ENCODE measurements at regions not wholly inside any gene's neighbourhood (a gene's known extent, or its start where the extent isn't known, plus 50 kb on each side); places are given as distances from the start of the nearest gene placed in this dataset.

GRCh38 chr2:217698691-217699090, 304.1 kb downstream of the TNS1 start:
- Histone ChIP-seq H3K9ac (ENCODE audit: control insufficient read depth, extremely low read depth, insufficient read depth, low read length) (no peak overlapping the region), H3K79me2 (ENCODE audit: control insufficient read depth, insufficient read depth, low read length) (no peaks in the 10 kb centered on the region), H3K27me3 (ENCODE audit: control insufficient read depth, extremely low read depth, insufficient read depth, low read length) (no peaks in the 10 kb centered on the region), H2AFZ (ENCODE audit: control insufficient read depth, low read length) (no peak overlapping the region), H4K20me1 (ENCODE audit: control insufficient read depth, extremely low read depth, insufficient read depth, low read length) (no peaks in the 10 kb centered on the region), H3K4me3 (ENCODE audit: control insufficient read depth in 2 of 3, extremely low read depth in 1 of 3, insufficient read depth in 2 of 3, low read depth in 1 of 3, low read length in 3 of 3) (no peak overlapping the region), H3K9me3 (ENCODE audit: control insufficient read depth, low read depth, low read length) (no peaks in the 10 kb centered on the region), H3K36me3 (ENCODE audit: control insufficient read depth in 2 of 2, extremely low read depth in 1 of 2, insufficient read depth in 2 of 2, low read length in 2 of 2) (no peaks in the 10 kb centered on the region), H3K4me2 (ENCODE audit: control insufficient read depth, extremely low read depth, insufficient read depth, low read depth, low read length) (no peak overlapping the region), H3K4me1 (ENCODE audit: control insufficient read depth, extremely low read depth, insufficient read depth, low read length) (peaks cover 12% of the 10 kb centered on the region), H3K9me1 (ENCODE audit: control insufficient read depth, extremely low read depth, insufficient read depth, low read length) (no peaks in the 10 kb centered on the region), H3K27ac (ENCODE audit: control insufficient read depth, insufficient read depth, low read length) (no peak overlapping the region)
- FAIRE-seq (no peak), DNase-seq (ENCODE audit: low read depth, low spot score) (no peak)
- TF ChIP-seq CTCF (optimal IDR thresholded peaks at IDR 0.05 in 1 of 3, IDR thresholded peaks at IDR 0.05 in 1 of 3, conservative IDR thresholded peaks at IDR 0.05 in 1 of 3; ENCODE audit: extremely low read depth in 1 of 3, insufficient read depth in 2 of 3, low read length in 3 of 3) (no peak), EZH2 (IDR thresholded peaks at IDR 0.05; ENCODE audit: low read length) (no peak)
- dilution Hi-C loops (cut with MboI; ENCODE audit: extremely low pct_ligation_motif_present, low sequenced_read_pairs) = no loop called here

GRCh38 chr2:217695033-217695520, 307.7 kb downstream of the TNS1 start:
- peak overlapping the region; percentile 24 for H2AFZ ChIP-seq (ENCODE audit: control insufficient read depth, low read length)
- dilution Hi-C loops (cut with MboI; ENCODE audit: extremely low pct_ligation_motif_present, low sequenced_read_pairs) = no loop called here
- FAIRE-seq (peak; percentile 58), DNase-seq (ENCODE audit: low read depth, low spot score) (peak; percentile 76)
- H3K9ac ChIP-seq (ENCODE audit: control insufficient read depth, extremely low read depth, insufficient read depth, low read length) = peak overlapping the region; percentile 9
- H3K9me3 ChIP-seq (ENCODE audit: control insufficient read depth, low read depth, low read length) = no peaks in the 10 kb centered on the region
- H3K4me3 ChIP-seq (ENCODE audit: control insufficient read depth in 2 of 3, extremely low read depth in 1 of 3, insufficient read depth in 2 of 3, low read depth in 1 of 3, low read length in 3 of 3) = peak overlapping the region in 1 of 3 experiments; percentile 8
- H3K36me3 ChIP-seq (ENCODE audit: control insufficient read depth in 2 of 2, extremely low read depth in 1 of 2, insufficient read depth in 2 of 2, low read length in 2 of 2) = no peaks in the 10 kb centered on the region
- peak overlapping the region; percentile 46 for H3K4me2 ChIP-seq (ENCODE audit: control insufficient read depth, extremely low read depth, insufficient read depth, low read depth, low read length)
- peaks cover 19% of the 10 kb centered on the region for H3K4me1 ChIP-seq (ENCODE audit: control insufficient read depth, extremely low read depth, insufficient read depth, low read length)
- no peaks in the 10 kb centered on the region for H4K20me1 ChIP-seq (ENCODE audit: control insufficient read depth, extremely low read depth, insufficient read depth, low read length)
- no peaks in the 10 kb centered on the region for H3K27me3 ChIP-seq (ENCODE audit: control insufficient read depth, extremely low read depth, insufficient read depth, low read length)
- H3K9me1 ChIP-seq (ENCODE audit: control insufficient read depth, extremely low read depth, insufficient read depth, low read length) = no peaks in the 10 kb centered on the region
- peak overlapping the region; percentile 22 for H3K27ac ChIP-seq (ENCODE audit: control insufficient read depth, insufficient read depth, low read length)
- no peaks in the 10 kb centered on the region for H3K79me2 ChIP-seq (ENCODE audit: control insufficient read depth, insufficient read depth, low read length)
- TF ChIP-seq CTCF (optimal IDR thresholded peaks at IDR 0.05 in 1 of 3, IDR thresholded peaks at IDR 0.05 in 1 of 3, conservative IDR thresholded peaks at IDR 0.05 in 1 of 3; ENCODE audit: extremely low read depth in 1 of 3, insufficient read depth in 2 of 3, low read length in 3 of 3) (no peak), EZH2 (IDR thresholded peaks at IDR 0.05; ENCODE audit: low read length) (no peak)

Measured in keratinocyte (primary cell).